ENCODE measurements at regions not wholly inside any gene's neighbourhood (a gene's known extent, or its start where the extent isn't known, plus 50 kb on each side); places are given as distances from the start of the nearest gene placed in this dataset.
A peak's percentile ranks its signal among the peaks of the same experiment; 100 is the strongest.

DNA sequence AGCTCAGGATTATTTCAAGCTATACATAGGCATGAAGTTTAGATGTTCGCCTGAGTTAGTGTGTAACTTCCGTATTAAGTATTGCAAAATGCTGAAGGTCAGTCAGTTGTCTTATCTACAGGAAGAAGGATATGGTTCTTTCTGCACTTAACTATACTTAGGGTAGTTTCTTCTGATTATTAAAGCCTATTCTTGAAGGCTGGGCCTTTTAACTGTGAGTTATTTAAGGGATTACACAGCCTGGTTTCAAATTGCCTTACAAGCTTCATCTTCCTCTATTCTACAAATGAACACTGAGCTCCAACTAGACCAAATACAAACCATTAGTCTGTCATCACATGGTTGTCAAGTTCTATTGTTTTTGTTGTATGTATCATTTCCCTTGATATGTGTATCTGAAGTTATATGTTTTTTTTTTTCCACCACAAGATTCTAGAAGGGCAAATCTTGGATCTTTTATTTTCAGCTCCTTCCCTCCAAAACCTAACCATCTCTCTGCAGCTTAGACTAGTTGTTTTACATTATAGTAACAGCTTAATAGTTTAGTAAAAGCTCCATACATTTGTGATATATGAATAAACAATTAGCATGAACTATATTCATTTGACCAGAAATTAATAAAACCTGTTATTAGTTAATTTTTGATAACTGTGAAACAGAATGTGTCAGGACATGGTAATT is 272.9 kb upstream of the KCNMB2 start:
- TF ChIP-seq, protein P1, sequence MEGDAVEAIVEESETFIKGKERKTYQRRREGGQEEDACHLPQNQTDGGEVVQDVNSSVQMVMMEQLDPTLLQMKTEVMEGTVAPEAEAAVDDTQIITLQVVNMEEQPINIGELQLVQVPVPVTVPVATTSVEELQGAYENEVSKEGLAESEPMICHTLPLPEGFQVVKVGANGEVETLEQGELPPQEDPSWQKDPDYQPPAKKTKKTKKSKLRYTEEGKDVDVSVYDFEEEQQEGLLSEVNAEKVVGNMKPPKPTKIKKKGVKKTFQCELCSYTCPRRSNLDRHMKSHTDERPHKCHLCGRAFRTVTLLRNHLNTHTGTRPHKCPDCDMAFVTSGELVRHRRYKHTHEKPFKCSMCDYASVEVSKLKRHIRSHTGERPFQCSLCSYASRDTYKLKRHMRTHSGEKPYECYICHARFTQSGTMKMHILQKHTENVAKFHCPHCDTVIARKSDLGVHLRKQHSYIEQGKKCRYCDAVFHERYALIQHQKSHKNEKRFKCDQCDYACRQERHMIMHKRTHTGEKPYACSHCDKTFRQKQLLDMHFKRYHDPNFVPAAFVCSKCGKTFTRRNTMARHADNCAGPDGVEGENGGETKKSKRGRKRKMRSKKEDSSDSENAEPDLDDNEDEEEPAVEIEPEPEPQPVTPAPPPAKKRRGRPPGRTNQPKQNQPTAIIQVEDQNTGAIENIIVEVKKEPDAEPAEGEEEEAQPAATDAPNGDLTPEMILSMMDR (IDR thresholded peaks at IDR 0.05): no peak
- peaks cover 5% of the 10 kb centered on the region for H3K9me3 Mint-ChIP-seq
- H3K27ac Mint-ChIP-seq: peak overlapping the region; percentile 31
- no peaks in the 10 kb centered on the region for H3K36me3 Mint-ChIP-seq (ENCODE audit: low read depth)
- no peak overlapping the region for H3K4me3 Mint-ChIP-seq
- DNase-seq: no peak
- H3K27me3 Mint-ChIP-seq (ENCODE audit: low read depth, poor library complexity): no peaks in the 10 kb centered on the region
- peaks cover 30% of the 10 kb centered on the region for H3K4me1 Mint-ChIP-seq

DNA sequence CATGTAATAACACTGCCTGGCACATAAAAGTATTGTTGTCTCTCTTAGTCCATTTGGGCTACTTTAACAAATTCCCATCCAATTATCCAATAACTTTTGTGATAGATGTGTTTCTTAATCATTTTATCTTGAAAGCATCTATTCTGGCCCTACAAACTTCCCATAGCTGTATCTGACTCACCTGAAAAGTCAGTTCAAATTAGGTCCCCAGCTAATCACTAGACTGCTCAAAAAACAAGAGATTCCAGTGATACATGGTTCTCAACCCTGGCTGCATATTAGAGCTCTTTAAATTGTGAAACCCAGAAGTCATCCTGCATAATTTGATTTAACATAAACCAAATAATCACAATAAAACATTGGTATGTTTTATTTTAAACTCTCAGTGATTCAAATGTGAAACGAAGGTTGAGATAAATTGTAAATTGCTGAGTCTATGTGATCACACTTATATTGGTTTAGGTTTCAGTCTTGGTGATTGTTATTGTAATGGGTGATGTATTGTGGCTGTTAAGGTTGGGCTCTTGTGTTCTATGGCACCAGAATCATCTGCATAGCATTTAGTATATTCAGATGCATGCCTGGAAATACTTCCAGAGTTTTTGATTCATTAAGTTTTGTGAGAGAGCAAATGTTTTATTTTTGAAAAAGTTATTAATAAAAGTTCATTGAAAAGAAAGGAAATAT is 268.9 kb upstream of the KCNMB2 start:
- peaks cover 2% of the 10 kb centered on the region for H3K27me3 Mint-ChIP-seq (ENCODE audit: low read depth, poor library complexity)
- H3K9me3 Mint-ChIP-seq: peaks cover 5% of the 10 kb centered on the region
- H3K4me1 Mint-ChIP-seq: peaks cover 14% of the 10 kb centered on the region
- no peaks in the 10 kb centered on the region for H3K36me3 Mint-ChIP-seq (ENCODE audit: low read depth)
- H3K4me3 Mint-ChIP-seq: no peak overlapping the region
- no peak for DNase-seq
- no peak overlapping the region for H3K27ac Mint-ChIP-seq
- TF ChIP-seq, protein P1 (IDR thresholded peaks at IDR 0.05): no peak

DNA sequence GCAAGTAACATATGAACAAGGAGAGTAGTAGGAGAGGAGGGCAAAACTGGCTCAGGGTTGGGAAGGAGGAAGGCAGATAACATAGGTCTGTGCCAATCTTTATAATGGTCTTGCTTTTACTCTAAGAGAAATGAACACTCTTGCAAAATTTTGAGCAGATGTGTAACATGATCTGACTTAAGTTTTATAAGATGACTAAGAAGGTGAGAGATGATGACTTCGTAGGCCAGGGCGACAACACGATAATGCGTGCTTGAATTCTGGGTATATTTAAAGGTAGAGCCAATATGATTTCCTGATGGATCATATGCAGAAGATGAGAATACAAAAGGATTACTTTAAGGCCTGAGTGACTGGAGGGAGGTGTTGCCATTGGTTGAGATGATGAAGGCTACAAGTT is 265.4 kb upstream of the KCNMB2 start:
- H3K36me3 Mint-ChIP-seq (ENCODE audit: low read depth): no peaks in the 10 kb centered on the region
- no peak for DNase-seq
- no peak overlapping the region for H3K27ac Mint-ChIP-seq
- no peaks in the 10 kb centered on the region for H3K4me1 Mint-ChIP-seq
- no peak overlapping the region for H3K4me3 Mint-ChIP-seq
- TF ChIP-seq, protein P1 (IDR thresholded peaks at IDR 0.05): no peak
- peaks cover 2% of the 10 kb centered on the region for H3K27me3 Mint-ChIP-seq (ENCODE audit: low read depth, poor library complexity)
- no peaks in the 10 kb centered on the region for H3K9me3 Mint-ChIP-seq

DNA sequence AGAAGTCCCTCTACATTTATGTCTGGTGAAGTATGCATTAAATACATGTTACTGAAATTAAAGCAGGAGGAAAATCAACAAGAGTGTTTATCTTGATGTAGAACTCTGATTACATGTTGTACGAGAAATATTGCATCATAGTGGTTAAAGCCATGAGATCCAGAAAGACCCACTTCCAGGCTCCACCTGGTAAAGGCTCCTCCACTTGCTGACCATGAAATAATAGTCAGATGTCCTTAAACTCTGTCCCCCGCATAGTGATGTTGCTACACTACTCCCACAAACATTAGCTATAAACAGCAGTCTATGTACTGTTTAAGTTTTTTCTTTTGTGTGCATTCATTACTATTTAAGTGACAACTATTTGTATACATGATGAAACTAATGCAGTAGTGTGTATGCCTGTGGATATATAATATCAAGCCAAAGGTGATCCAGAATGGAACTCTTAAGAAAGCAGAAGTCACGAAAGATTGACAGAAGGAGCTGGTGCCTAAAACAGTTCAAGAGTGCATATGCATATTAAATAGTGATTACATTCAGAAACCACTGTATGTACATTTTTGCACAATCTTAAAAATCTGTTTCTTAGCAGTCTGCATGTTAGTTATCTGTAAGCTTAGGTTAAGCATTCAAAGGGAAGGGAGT is 264.4 kb upstream of the KCNMB2 start:
- H3K4me1 Mint-ChIP-seq: no peaks in the 10 kb centered on the region
- TF ChIP-seq, protein P1 (IDR thresholded peaks at IDR 0.05): no peak
- no peak for DNase-seq
- no peaks in the 10 kb centered on the region for H3K9me3 Mint-ChIP-seq
- no peak overlapping the region for H3K4me3 Mint-ChIP-seq
- H3K27me3 Mint-ChIP-seq (ENCODE audit: low read depth, poor library complexity): peaks cover 2% of the 10 kb centered on the region
- no peaks in the 10 kb centered on the region for H3K36me3 Mint-ChIP-seq (ENCODE audit: low read depth)
- H3K27ac Mint-ChIP-seq: no peak overlapping the region

DNA sequence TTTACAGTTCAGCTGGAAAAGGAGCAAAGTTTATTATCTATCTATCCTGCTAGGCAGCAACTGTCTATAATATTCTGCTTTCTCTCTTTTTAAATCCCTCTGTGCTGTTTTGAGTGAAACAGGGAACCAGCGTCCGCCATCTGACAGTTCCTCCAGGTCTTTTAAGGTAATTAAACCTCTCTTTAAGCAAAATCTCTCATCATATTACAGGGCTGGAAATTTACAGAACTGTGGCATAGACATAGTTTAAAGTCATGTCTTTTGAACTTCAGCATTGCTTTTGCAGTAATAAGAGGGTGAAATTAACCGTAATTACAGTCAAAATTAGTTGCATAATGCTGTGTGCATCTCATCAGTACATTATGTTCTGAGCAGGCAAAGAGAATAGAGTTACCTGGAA is 263.4 kb upstream of the KCNMB2 start:
- Mint-ChIP-seq H3K4me3 (no peak overlapping the region), H3K4me1 (no peaks in the 10 kb centered on the region)
- no peak for DNase-seq

More for the DNA sequence above, 263.4 kb upstream of the KCNMB2 start:
- Mint-ChIP-seq H3K27me3 (ENCODE audit: low read depth, poor library complexity) (peaks cover 2% of the 10 kb centered on the region), H3K27ac (no peak overlapping the region), H3K9me3 (peaks cover 6% of the 10 kb centered on the region), H3K36me3 (ENCODE audit: low read depth) (no peaks in the 10 kb centered on the region)
- TF ChIP-seq, protein P1 (IDR thresholded peaks at IDR 0.05): no peak
